Skin epidermis (tissue), 12 donors: ENCODE measurements at regions not wholly inside any gene's neighbourhood (a gene's known extent, or its start where the extent isn't known, plus 50 kb on each side); places are given as distances from the start of the nearest gene placed in this dataset.
A peak's percentile ranks its signal among the peaks of the same experiment; 100 is the strongest.

Experiments
- H3K27ac ChIP-seq, 21 experiments: fragments of 200-600 bp; sonication (generic) in 11 of 21; one replicate each; pipeline ENCODE4 v1.5.0; 2020; ENCODE audit warnings: mild to moderate bottlenecking in 3 of 21, inconsistent platforms in 2 of 21, moderate library complexity in 2 of 21
- H3K4me3 ChIP-seq, 7 experiments: fragments of 200-600 bp; sonication (generic) in 2 of 7; one replicate each; pipeline ENCODE4 v1.5.0; 2020; ENCODE audit warnings: inconsistent platforms in 2 of 7, mild to moderate bottlenecking in 2 of 7, moderate library complexity in 1 of 7

DNA sequence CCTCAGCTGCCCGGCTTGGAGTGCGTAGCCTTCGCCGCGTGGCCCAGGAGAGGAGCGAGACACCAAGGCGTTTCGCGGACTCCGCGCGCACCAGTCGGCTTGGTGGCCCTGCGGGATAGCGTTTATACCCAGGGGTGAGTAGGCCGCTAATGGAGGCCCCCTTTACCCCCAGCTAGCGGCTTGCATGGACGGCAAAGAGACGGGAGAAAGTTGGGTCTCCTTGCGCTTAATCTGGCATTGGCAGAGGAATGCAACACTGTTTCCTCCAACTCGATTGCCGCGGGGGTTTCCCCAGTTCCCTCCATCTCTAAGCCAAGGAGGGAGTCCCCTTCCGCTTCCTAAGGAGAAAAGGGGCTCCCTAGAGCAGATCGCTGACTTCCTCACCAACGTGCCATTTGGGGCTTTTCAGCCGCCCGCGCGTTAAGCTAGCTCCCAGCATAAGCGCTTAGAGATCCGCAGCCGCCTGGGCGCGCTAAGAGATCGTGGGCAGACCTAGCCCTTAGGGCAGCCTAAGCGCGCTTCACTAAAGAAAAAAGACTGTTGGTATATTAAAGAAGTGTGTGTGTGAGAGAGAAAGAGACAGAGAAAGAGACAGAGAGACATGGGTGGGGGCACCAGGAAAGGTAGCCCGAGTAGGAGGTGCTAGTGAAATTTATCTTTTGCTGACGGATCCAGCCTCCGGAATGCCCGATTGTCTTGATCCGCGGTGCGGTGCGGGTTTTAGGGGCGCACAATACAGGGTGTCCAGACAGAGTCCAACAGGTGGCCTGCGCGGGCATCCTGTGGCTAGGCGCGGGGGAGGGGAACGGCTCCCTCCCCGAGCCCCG is 597.9 kb upstream of the SGCD start:
- Histone ChIP-seq H3K4me3 (peak overlapping the region in 5 of 7 experiments; percentile 15 to 38 (median 18)), H3K27ac (peak overlapping the region in 1 of 21 experiments; percentile 16)

DNA sequence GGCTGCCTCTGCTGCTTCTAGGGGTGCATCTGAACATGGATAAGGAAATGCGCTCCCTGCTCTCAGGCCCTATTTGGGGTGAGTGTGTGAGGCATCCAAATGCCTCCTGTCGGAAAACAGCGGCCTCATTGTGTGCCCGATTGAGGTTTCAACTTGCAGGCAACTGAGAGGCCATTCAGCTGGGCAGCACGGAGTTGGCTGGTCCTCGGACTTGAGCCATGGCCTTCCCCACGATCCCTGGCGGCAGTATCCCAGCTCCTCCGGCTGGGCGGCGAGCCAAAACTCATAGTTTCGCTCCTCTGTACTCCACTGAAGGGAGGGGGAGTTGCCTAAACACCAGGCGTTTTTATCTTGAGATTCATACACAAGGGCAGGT is 597.3 kb upstream of the SGCD start:
- H3K4me3 ChIP-seq, result peak overlapping the region in 1 of 7 experiments; percentile 38
- no peak overlapping the region for H3K27ac ChIP-seq

DNA sequence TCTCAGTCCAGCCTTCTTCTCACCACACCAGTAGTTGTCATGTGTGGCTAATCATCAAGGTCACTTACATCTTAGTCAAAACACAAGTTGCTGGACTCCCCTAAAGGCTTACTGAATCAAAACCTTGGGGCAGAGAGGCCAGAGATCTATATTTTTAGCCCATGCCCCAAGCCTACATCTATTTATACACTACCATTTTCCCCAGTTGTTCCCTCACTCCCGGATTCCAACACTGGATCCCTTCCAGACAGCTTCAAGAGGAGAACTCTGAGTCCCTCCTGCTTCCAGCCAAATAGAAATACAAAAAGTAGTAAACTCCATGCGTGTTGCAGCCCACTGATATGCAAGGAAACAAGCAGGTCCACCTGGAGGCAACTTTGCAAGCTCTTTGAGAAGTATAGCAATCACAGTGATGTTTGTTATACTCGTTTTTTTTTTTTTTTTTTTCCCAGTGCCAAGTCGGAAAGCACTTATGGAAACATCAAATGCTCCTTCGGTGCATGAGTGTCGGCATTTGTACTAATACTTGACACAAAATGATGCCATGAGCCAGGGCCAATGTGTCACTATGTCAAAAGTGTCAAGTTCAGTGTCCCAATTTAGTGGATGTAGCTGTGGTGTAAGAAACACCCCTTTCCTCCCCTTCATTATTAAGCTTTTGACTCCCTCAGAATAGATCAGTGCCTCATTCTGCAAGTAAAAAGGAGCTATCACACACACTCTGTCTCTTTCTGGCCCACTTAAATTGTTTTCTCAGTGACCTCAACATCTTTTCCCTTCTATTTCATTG is 594.2 kb upstream of the SGCD start:
- H3K27ac ChIP-seq, result no peak overlapping the region

DNA sequence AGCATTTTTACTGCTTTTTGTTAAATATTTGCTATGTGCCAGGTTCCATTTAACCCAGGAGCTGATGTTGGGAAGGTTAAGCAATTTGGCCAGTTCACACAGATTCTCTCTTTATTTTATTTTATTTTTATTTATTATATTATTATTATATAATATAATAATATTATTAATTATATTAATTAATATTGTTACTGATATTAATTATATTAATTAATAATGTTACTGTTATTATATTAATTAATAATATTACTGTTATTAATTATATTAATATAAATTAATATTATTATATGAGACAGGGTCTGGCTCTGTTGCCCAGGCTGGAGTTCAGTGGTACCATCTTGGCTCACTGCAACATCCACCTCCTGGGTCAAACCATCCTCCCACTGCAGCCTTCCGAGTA is 593.0 kb upstream of the SGCD start:
- Histone ChIP-seq H3K4me3 (no peak overlapping the region), H3K27ac (no peak overlapping the region)

More for the DNA sequence above, 594.2 kb upstream of the SGCD start:
- no peak overlapping the region for H3K4me3 ChIP-seq

DNA sequence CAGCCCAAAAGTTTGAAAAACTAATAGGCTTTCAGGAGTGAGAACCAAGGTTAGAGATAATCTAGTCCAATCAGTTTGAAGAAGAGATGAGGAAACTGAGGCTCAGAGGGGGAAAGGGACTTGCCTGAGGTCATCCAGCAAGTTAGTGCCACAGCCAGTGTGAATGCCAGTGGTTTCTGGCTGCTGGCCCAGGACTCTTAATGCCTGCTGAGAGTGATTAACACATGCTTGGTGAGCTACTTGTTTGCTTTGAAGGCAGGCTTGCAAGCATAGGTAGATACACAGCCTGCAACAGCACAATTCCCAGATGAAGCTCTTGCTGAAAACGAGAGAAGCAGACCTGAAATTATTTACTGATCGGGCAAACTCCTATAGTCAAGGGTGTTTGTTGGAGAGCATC is 591.6 kb upstream of the SGCD start:
- Histone ChIP-seq H3K27ac (no peak overlapping the region), H3K4me3 (no peak overlapping the region)

DNA sequence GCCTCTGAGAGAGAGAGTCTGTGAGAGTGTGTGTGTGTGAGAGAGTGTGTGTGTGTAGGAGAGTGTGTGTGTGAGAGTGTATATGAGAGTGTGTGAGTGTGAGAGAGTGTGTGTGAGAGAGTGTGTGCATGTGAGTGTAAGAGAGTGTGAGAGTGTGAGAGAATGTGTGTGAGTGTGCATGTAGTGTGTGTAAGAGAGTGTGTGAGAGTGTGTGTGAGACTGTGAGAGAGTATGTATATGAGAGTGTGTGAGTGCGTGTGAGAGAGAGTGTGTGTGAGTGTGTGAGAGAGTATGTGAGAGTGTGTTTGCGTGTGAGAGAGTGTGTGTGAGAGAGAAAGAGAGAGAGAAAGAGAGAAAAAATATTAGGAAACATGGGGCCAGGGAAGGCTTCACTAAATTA is 588.3 kb upstream of the SGCD start:
- Histone ChIP-seq H3K27ac (no peak overlapping the region), H3K4me3 (no peak overlapping the region)

DNA sequence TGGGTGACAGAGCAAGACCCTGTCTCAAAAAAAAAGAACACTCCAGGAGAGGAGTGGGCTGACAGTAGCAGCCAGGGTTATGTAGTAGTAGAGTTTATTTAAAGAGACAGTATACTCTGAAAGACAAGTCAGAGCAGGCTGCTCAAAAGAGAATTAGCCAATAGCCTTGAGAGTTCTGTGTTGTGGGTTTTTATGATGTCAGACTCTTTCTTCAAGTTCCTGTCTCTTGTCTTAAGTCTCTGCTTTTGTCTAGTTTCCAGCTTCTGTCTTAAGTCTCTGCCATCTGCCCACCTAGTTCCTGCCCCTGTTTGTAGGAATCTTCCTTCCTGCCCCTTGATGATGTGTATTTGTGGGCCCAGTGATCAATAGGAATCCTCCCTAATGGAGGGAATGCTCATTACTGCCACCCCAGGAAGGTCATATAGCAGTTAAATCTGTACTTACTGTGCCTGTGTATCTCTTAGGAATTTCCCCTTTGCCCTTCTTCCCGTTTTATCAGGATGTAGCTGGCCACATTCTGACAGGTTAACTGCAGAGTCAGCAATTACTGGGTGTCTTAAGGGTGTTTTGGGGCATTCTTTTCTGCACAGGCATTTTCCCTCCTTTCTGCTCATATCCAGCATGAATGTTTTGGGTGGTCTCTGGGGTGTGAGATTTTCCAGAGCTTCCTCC is 580.5 kb upstream of the SGCD start:
- Histone ChIP-seq H3K27ac (no peak overlapping the region), H3K4me3 (no peak overlapping the region)

DNA sequence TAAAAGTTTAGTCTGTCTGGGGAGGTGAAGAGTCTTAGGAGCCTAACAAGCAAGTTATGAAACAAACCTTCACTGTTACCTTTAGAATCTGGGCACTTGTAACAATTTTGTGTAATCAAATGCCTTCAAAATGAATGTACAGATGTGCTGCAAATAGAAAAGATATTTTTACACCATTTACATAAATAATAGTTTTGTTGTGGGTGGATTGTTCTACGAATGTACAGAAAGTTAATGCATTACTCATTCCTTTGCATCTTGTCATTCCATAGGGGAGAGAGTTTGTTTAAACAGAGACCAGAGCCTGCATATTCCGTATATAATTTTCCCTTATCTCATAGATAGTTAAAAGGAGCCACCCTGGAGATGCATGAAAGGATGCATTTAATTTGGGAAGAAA is 576.9 kb upstream of the SGCD start:
- H3K4me3 ChIP-seq, result no peak overlapping the region
- H3K27ac ChIP-seq, result no peak overlapping the region

DNA sequence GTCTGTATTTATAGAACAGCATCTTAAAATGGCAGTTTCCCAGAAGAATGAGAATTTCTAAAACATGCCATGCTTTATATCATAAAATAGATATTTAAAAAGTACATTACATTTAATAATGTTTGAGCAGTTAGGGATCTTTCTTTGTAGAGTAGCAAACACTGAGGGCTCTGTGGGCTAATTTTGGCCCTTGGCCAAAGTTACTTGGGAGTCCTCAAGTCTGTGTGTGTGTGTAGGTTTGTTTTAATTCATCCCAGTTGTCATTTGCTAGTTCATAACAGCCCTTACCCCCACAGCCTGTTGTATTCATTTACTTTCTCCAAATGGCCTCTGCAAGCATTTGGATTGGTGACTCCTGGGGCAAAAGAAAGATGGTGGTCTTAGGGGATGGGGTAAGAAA is 576.4 kb upstream of the SGCD start:
- Histone ChIP-seq H3K27ac (no peak overlapping the region), H3K4me3 (no peak overlapping the region)

DNA sequence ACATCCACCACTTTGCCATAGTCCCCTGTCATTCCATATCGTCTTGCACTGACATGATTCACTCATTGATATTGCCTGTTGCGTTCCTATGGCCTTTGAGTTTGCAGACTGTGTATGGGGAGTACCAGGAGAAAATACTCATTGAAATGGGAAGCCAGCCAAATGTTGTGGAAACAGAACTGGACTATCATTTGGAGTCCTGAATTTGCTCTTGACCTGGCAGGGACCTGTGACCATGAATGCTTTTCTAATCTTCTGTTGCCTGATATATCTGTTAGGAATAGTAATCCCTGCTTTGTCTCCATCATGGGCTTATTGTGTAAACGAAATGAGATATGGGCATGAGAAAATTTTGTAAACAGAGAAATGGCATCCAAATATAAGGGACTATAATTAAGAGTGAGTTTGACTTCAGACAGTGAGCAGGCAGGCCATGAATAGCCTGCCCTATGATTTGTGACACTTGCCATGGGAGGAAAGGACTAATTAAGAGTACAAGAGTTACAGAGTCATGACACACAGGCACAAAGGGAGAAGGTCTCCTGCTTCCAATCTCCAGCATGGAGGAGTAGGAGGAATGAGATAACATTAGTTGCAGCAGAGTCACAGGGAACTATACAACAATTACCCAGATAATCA is 572.9 kb upstream of the SGCD start:
- Histone ChIP-seq H3K27ac (no peak overlapping the region), H3K4me3 (no peak overlapping the region)

DNA sequence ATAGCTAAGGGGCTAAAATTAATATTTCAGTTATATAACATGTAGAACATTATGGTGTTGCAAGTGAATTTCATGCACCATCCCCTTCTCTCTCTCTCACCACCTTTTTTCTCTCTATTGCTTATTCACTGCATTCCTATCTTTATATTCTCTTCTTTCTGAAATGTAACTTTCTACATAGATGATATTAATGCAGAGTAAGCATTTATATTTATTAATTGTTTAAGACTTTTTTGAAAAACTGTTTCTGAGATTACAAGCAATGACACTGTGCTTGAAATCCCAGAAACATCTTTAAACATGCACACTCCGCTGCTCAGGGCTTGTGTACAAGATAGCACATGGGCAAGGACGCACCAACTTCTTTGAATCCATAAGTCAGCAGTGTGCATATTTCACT is 567.7 kb upstream of the SGCD start:
- H3K4me3 ChIP-seq, result no peak overlapping the region
- no peak overlapping the region for H3K27ac ChIP-seq

DNA sequence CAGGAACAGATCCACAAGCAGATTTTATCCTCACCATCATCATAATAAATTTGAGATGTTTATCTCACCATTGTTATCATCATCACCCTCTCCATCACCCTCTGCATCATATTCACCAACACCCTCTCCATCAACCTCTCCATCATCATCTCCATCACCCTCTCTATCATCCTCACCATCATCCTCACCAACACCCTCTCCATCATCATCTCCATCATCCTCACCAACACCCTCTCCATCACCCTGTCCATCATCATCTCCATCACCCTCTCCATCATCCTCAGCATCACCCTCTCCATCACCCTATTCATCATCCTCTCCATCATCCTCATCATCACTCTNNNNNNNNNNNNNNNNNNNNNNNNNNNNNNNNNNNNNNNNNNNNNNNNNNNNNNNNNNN is 567.0 kb upstream of the SGCD start:
- Histone ChIP-seq H3K4me3 (no peak overlapping the region), H3K27ac (no peak overlapping the region)

DNA sequence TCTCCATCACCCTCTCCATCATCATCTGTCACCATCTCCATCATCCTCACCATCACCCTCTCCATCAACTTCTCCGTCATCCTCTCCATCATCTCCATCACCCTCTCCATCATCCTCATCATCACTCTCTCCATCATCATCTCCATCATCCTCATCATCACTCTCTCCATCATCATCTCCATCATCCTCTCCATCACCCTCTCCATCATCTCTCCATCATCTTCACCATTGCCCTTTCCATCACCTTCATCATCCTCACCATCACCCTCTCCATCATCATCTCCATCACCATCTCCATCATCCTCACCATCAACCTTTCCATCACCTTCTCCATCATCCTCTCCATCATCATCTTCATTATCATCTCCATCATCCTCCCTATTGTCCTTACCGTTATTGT is 565.5 kb upstream of the SGCD start:
- Histone ChIP-seq H3K27ac (no peak overlapping the region), H3K4me3 (no peak overlapping the region)

DNA sequence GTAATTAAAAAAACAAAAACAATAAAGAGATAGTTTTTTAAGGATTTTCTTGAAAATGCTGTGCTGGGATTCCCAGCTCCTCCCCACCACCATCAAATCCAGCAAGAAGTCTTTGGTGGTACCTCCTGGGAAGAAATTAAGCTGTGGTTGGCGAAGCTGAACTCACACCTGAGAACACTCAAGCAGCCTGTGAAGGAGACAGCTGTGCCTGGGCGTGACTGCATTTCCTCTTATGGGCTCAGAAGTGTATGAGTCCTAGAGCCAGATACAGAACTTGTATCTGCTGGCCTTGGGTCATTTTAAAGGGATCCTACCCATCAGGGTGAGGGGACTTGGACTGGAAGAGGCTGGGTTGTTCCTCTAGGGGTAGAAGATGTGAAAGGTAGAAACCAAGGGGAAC is 561.2 kb upstream of the SGCD start:
- H3K27ac ChIP-seq, result no peak overlapping the region

DNA sequence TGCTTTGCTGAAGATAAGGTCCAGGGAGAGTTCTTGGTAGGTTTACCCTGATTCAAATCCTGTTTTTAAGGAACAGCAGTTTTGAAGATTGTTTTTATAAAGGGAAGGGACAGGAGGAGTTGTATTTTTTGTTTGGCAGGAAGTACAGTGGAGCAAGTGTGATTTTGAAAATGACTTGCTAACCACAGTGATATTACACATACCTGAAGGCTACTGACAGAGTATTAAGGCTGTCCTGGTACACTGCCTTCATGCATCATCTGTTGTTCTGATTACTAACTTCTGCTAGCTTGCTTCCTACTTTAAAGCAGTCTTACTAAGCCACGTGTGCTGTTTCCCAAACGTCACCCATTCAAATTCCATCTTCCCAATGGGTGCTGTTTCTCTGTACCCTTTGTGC is 559.5 kb upstream of the SGCD start:
- H3K4me3 ChIP-seq, result no peak overlapping the region
- H3K27ac ChIP-seq, result peak overlapping the region in 1 of 21 experiments; percentile 19

More for the DNA sequence above, 561.2 kb upstream of the SGCD start:
- H3K4me3 ChIP-seq, result no peak overlapping the region

DNA sequence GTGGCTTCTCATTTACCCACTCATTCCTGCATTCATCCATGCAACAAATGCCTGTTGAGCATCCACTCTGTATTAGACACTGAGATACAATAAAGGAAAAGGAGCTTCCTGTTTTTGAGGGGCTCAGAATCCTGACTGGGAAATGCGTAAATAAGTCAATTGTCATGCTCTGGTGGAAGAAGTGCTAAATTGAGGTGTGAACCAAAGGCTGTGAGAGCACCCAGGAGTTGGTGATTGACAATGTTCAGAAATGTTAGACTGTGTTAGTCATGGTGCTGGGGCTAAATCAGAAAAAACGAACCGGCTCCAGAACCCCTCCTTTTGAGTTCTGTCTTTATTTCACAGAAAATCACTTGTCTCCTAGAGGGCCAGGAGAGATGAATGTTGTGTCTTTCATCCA is 558.6 kb upstream of the SGCD start:
- Histone ChIP-seq H3K27ac (peak overlapping the region in 1 of 21 experiments; percentile 19), H3K4me3 (no peak overlapping the region)

DNA sequence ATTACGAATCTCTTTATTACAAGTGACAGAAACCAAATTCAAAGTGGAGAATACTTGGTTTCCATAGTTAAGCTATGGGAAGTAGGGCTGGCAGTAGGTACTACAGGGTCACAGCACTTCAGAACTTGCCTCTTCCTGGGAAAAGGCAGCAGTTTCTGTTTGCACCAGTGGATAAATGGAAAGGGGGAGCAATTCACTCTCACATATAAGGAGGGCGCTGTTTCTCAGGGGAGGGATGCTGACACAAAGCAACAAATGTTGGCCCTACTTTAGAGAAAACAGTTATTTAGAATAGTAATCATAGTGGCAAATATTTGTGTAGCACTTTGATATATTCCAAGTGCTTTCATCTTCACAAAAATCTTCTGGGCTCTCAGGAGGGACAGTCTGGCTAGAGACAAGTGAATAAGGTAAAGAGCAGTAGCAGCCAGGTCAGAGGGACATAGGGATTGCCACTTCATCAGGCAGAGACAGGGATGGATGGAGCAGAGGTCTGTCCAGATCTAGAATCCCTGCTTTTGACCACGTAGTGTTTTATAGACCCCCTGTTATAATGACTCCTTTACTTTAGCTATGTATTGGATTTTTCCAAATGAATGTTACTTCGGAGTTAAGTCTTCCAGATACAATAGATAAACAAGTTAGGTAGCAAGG is 554.8 kb upstream of the SGCD start:
- Histone ChIP-seq H3K4me3 (no peak overlapping the region), H3K27ac (no peak overlapping the region)

DNA sequence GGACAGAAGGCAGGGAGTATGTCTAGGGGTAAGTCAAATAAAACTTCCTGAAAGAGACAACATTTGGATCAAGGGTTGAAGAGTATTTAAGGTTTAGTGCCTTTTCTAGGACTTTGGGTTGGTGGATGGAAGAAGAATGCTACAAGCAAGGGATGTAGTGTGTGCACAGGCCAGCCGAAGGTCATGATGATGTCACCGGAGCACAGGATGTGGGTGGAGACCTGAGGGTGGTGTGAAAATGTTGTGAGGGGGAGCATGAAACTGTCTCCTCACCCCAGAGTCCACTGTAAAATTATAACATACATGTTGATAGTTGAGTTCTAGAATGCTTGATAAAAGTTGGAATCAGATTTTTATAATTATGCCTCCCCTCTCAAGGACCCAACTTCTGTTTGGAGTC is 553.3 kb upstream of the SGCD start:
- H3K4me3 ChIP-seq, result no peak overlapping the region
- H3K27ac ChIP-seq, result no peak overlapping the region

DNA sequence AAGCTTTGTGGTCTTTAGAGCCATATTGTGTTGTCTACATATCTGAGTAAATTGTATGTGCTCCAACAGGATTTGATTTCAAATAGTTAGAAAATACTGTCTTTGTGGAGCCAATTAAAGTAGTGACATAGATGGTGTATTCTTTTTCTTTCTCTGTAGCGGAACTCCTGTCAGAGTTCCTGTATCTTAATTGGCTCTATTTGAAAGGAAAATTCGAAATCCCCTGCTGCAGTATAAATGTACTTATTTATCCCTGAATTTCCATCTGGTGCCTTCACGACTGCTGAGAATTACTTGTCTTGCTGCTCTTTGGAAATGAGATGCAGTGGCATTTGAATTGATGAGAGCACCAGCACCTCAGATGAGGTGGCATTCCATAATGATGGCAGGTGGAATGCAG is 546.7 kb upstream of the SGCD start:
- Histone ChIP-seq H3K27ac (no peak overlapping the region), H3K4me3 (no peak overlapping the region)

DNA sequence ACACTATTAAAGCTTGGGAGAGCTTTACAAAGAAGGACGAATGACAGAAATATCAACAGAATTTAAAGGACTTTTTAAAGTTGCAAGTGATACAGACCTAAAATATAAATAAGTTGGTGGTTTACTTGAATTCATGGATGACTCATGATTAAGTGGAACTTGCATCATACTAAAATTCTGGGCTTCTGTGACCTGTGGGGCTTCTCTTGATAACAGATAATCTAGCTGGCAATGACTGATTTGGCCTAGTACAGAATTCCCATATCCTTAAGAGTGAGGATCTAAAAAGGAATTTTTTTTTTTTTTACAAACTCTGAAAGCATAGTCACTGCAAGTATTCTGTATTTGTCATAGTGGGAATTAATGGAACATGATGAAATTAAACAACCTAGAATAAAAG is 543.7 kb upstream of the SGCD start:
- Histone ChIP-seq H3K4me3 (no peak overlapping the region), H3K27ac (no peak overlapping the region)
